Prostate gland (tissue), 2 donors: ENCODE measurements at regions not wholly inside any gene's neighbourhood (a gene's known extent, or its start where the extent isn't known, plus 50 kb on each side); places are given as distances from the start of the nearest gene placed in this dataset.

Experiments used
- POLR2A ChIP-seq: fragments of 450-650 bp; IDR thresholded peaks from one replicate; pipeline ENCODE4 v1.6.1; 2016; ENCODE audit warnings: antibody characterized with exemption, mild to moderate bottlenecking
- POLR2AphosphoS5 ChIP-seq: sonication (generic); formaldehyde crosslinking; IDR thresholded peaks from one replicate; pipeline ENCODE4 v1.6.1; 2017; ENCODE audit warnings: antibody characterized with exemption
- TF ChIP-seq, protein P1 (sequence below), 4 experiments: fragments of 200-600 bp in 2 of 4; fragments of 450-650 bp in 2 of 4; sonication (generic) in 2 of 4; IDR thresholded peaks; 1 replicate in 3 of 4; 2 replicates in 1 of 4; pipeline ENCODE4 v1.5.1; 2016 to 2019; ENCODE audit warnings: antibody characterized with exemption in 4 of 4, mild to moderate bottlenecking in 2 of 4, moderate library complexity in 2 of 4

DNA sequence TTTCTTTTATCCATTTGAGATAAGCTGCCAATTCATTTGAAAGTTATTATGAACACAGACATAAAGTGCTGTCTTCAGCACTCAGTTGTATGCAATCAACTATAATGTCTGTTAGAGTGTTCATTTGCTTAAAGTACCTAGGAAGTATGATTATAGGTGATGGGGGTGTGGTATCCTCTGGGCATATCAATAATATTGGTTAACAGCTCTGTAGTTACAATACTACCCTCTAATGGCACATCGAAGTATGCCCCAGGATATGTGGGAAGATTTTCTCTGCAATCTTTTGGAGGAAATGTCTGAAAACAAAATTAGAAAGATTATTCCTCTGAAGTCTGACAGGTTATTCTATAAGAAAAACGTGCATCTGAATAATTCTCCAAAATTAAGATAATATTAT lies 429.7 kb downstream of the ARL4A start:
- TF ChIP-seq, protein P1, sequence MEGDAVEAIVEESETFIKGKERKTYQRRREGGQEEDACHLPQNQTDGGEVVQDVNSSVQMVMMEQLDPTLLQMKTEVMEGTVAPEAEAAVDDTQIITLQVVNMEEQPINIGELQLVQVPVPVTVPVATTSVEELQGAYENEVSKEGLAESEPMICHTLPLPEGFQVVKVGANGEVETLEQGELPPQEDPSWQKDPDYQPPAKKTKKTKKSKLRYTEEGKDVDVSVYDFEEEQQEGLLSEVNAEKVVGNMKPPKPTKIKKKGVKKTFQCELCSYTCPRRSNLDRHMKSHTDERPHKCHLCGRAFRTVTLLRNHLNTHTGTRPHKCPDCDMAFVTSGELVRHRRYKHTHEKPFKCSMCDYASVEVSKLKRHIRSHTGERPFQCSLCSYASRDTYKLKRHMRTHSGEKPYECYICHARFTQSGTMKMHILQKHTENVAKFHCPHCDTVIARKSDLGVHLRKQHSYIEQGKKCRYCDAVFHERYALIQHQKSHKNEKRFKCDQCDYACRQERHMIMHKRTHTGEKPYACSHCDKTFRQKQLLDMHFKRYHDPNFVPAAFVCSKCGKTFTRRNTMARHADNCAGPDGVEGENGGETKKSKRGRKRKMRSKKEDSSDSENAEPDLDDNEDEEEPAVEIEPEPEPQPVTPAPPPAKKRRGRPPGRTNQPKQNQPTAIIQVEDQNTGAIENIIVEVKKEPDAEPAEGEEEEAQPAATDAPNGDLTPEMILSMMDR (IDR thresholded peaks at IDR 0.05), result peak in 3 of 4 experiments; percentile 9 to 46 (median 46)
- TF ChIP-seq POLR2A, result no peak
- no peak for TF ChIP-seq POLR2AphosphoS5
